Activated T-cell treated with anti-CD3 and anti-CD28 coated beads, Interleukin-2, amount 50 U/mL, for 72 hours (primary cell): ENCODE measurements at regions not wholly inside any gene's neighbourhood (a gene's known extent, or its start where the extent isn't known, plus 50 kb on each side); places are given as distances from the start of the nearest gene placed in this dataset.
"Not testable (repeated sequence)": the region's sequence is repeated elsewhere in the genome, so short reads cannot be mapped to it uniquely, and the experiment has no call there.

Experiments used
- ATAC-seq, 2 donors: fragments of 150-1000 bp; cut with Tn5 transposase; replicated peaks in 1 of 2; 2 replicates each; pipeline ENCODE4 v1.10.0; 2021; ENCODE audit warnings: moderate library complexity in 2 of 2, mild to moderate bottlenecking in 1 of 2
- DNase-seq, 2 donors: peaks; one replicate each; pipeline ENCODE4 v3.0.0; 2021 to 2022; ENCODE audit warnings: mixed read lengths in 1 of 2
- H3K27ac Mint-ChIP-seq: one replicate; pipeline ENCODE4 v1.8.0; 2022; ENCODE audit warnings: mild to moderate bottlenecking, moderate library complexity, mixed read lengths
- H3K27me3 Mint-ChIP-seq: one replicate; pipeline ENCODE4 v1.8.0; 2022; ENCODE audit warnings: low read depth, mixed read lengths
- H3K36me3 Mint-ChIP-seq, 2 donors: one replicate each; pipeline ENCODE4 v1.8.0; 2022; ENCODE audit warnings: mixed read lengths in 2 of 2, mild to moderate bottlenecking in 1 of 2; ENCODE audit not compliant: insufficient read depth in 2 of 2
- H3K4me1 Mint-ChIP-seq: one replicate; pipeline ENCODE4 v1.8.0; 2022; ENCODE audit warnings: low read depth, mixed read lengths
- H3K4me3 Mint-ChIP-seq, 2 donors: one replicate each; pipeline ENCODE4 v1.8.0; 2022; ENCODE audit warnings: mild to moderate bottlenecking in 2 of 2, mixed read lengths in 2 of 2, moderate library complexity in 2 of 2
- H3K9me3 Mint-ChIP-seq, 2 donors: one replicate each; pipeline ENCODE4 v1.8.0; 2022; ENCODE audit warnings: mixed read lengths in 2 of 2

DNA sequence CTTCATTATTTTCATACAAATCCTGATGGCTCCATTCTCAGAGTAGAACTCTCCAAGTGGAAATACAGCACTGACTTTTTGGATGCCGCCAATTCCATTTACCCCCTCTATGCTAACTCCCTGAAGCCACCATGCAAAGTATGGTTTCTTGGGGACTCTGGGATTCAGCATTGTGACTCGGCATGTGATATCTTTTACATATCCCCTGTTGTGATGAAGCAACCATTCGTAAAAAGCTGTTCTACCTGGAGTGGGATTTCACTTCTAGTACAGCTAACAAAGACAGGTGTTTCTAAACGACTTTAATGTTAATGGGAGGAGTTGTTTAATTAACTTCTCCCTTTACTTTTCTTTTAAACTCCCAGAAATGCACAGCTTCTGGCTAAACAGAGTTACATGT is 533.5 kb downstream of the RBFOX1 start:
- DNase-seq (no peak), ATAC-seq (no peak)
- H3K27ac Mint-ChIP-seq, result no peak overlapping the region
- peaks cover 0 to 4% of the 10 kb centered on the region in 2 donors for H3K36me3 Mint-ChIP-seq
- no peak overlapping the region for H3K4me3 Mint-ChIP-seq
- H3K27me3 Mint-ChIP-seq, result no peaks in the 10 kb centered on the region
- H3K9me3 Mint-ChIP-seq, result peaks cover 2 to 10% of the 10 kb centered on the region in 2 donors
- no peaks in the 10 kb centered on the region for H3K4me1 Mint-ChIP-seq

GRCh38 chr16:7865393-7865792 is 532.7 kb downstream of the RBFOX1 start:
- H3K27me3 Mint-ChIP-seq, ATAC-seq, H3K27ac Mint-ChIP-seq, H3K4me3 Mint-ChIP-seq, H3K36me3 Mint-ChIP-seq, DNase-seq, H3K4me1 Mint-ChIP-seq: not testable (repeated sequence)
- H3K9me3 Mint-ChIP-seq, result peaks cover 4 to 10% of the 10 kb centered on the region in 2 donors

- Mint-ChIP-seq H3K27ac (no peak overlapping the region), H3K9me3 (peaks cover 3 to 6% of the 10 kb centered on the region in 2 donors), H3K4me3 (no peak overlapping the region), H3K27me3 (no peaks in the 10 kb centered on the region), H3K36me3 (peaks cover 0 to 4% of the 10 kb centered on the region in 2 donors), H3K4me1 (no peaks in the 10 kb centered on the region)
- ATAC-seq, result no peak
- DNase-seq, result no peak
These were observed 529.4 kb downstream of the RBFOX1 start for GRCh38 chr16:7861891-7862582.

DNA sequence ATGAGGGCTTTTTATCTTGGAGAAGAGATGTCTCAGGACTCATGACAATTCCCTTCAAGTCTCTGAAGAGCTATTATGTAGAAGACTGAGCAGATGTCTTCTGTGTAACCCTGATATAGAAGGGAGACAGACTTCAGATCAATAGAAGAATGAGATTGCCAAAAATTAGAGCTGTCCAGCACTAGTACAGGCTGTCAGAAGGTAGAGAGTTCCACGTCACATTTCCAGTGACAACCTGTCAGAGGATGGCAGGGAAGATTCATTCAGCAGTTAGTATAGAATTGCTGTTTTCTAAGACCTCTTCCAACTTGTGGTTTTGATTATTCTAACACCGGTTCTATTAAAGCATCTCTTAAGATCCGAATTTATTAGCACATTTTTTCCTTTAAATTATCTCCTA is 520.6 kb downstream of the RBFOX1 start:
- Mint-ChIP-seq H3K36me3 (no peaks in the 10 kb centered on the region), H3K27me3 (no peaks in the 10 kb centered on the region), H3K4me3 (no peak overlapping the region), H3K9me3 (peaks cover 3 to 7% of the 10 kb centered on the region in 2 donors), H3K4me1 (no peaks in the 10 kb centered on the region), H3K27ac (no peak overlapping the region)
- ATAC-seq (no peak), DNase-seq (no peak)

DNA sequence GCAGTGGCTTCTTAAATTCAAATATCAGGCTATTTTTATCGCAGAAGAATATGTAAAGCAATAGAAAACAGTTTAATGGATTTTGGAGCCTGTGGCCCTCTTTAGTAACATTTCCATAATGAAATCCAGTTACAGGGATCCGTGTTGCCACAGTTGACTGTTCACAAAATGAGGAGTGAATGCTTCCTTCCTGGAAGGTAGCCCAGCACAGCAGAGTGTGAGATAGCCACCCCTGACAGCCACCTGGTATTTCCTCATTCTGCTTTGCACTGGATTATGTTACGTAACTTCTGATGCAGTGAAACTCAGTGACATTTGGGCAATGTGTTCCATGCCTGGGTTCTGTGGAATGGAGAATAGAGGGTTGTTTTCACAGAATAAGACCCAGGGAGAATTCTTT is 517.2 kb downstream of the RBFOX1 start:
- Mint-ChIP-seq H3K27me3 (no peaks in the 10 kb centered on the region), H3K36me3 (peaks cover 0 to 2% of the 10 kb centered on the region in 2 donors), H3K4me1 (no peaks in the 10 kb centered on the region), H3K4me3 (no peak overlapping the region), H3K27ac (no peak overlapping the region), H3K9me3 (peaks cover 3 to 6% of the 10 kb centered on the region in 2 donors)
- ATAC-seq (no peak), DNase-seq (no peak)

DNA sequence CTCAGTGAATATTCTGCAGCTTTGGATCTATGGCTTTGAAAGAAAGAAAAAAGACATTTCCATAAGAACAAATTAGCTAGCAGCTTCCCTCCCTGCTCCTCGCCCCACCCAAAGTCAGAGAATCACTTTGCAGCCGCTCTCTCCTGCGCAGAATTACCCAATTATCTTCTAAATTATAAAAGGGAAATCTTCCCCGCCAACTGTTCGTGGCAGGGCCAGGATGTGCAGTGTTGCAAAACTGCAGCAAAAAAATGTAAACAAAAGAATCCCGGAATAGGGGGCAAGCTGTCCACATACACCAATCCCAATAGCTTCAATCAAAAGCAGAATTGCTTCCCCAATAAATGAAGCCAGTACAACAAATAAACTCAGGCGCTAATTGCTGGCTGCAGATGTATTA is 510.6 kb downstream of the RBFOX1 start:
- peaks cover 0 to 2% of the 10 kb centered on the region in 2 donors for H3K36me3 Mint-ChIP-seq
- no peaks in the 10 kb centered on the region for H3K27me3 Mint-ChIP-seq
- no peak overlapping the region for H3K27ac Mint-ChIP-seq
- ATAC-seq (no peak), DNase-seq (no peak)
- no peaks in the 10 kb centered on the region for H3K4me1 Mint-ChIP-seq
- H3K4me3 Mint-ChIP-seq, result no peak overlapping the region
- H3K9me3 Mint-ChIP-seq, result peaks cover 10 to 12% of the 10 kb centered on the region in 2 donors

GRCh38 chr16:7839568-7839967 is 506.9 kb downstream of the RBFOX1 start:
- no peak overlapping the region for H3K4me3 Mint-ChIP-seq
- H3K4me1 Mint-ChIP-seq, result no peaks in the 10 kb centered on the region
- H3K9me3 Mint-ChIP-seq, result peaks cover 12 to 14% of the 10 kb centered on the region in 2 donors
- no peaks in the 10 kb centered on the region for H3K36me3 Mint-ChIP-seq
- no peak for ATAC-seq
- H3K27ac Mint-ChIP-seq, result no peak overlapping the region
- DNase-seq, result no peak
- H3K27me3 Mint-ChIP-seq, result no peaks in the 10 kb centered on the region

GRCh38 chr16:7834771-7835431 is 502.3 kb downstream of the RBFOX1 start:
- no peak overlapping the region for H3K4me3 Mint-ChIP-seq
- H3K9me3 Mint-ChIP-seq, result peaks cover 6% of the 10 kb centered on the region in 2 donors
- no peaks in the 10 kb centered on the region for H3K27me3 Mint-ChIP-seq
- no peaks in the 10 kb centered on the region for H3K4me1 Mint-ChIP-seq
- no peaks in the 10 kb centered on the region for H3K36me3 Mint-ChIP-seq
- DNase-seq (no peak), ATAC-seq (no peak)
- no peak overlapping the region for H3K27ac Mint-ChIP-seq

DNA sequence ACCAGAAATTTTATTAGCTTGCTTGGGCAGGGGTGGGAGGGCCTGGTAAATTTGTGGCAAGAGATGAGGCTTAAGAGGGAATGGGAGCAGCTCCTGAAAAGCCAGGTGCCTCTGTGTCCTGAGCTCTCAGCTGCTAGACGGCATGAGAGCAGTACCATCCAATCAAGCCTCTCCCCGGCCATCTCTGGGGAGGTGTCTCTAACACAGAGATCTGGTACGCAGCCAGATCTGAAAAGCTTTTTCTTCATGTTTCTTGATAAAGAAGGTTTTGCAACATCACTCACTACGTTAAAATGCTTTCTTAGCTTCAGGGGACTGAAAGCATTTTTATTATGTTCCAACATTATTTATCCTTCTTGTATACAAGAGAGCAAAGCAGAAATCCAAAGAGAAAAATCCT is 488.2 kb downstream of the RBFOX1 start:
- Mint-ChIP-seq H3K27ac (no peak overlapping the region), H3K27me3 (no peaks in the 10 kb centered on the region), H3K4me1 (no peaks in the 10 kb centered on the region), H3K4me3 (no peak overlapping the region), H3K36me3 (no peaks in the 10 kb centered on the region), H3K9me3 (peaks cover 3% of the 10 kb centered on the region in 2 donors)
- ATAC-seq (no peak), DNase-seq (no peak)

DNA sequence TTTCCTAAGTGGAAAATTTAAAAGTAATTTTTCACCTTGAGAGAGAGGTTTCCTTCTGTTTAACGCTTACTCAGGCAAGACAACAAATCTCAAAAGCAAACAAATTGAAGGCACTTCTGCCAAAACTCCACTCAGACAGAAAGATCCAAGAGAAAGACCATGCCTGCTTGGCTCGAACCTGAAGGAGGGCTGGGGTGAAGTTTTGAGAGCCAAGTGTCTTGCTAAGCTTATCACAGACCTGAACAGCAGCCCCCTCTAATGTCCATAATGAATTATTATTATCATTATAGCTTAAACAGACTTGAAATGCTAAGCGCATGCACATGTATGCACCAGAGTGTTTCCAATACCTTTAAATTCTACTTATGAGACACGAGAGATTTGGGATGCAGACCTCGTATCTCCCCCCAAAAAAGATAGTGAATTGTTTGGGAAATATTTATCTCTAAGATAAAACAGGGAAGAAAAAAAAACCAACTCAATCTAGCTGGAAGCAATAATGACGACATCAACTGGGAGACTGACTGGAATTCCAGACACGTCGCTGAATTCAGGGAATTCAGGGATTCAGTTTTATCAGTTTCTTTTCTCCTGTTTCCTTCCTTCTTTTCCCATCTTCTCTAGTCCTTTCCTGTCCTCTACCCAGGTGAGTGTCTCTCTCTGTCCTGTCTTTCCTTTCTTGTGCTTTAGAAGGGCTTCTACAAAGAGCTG is 473.2 kb downstream of the RBFOX1 start:
- H3K27me3 Mint-ChIP-seq, result no peaks in the 10 kb centered on the region
- H3K4me3 Mint-ChIP-seq, result no peak overlapping the region
- ATAC-seq (no peak), DNase-seq (no peak)
- H3K27ac Mint-ChIP-seq, result no peak overlapping the region
- H3K36me3 Mint-ChIP-seq, result no peaks in the 10 kb centered on the region
- no peaks in the 10 kb centered on the region for H3K4me1 Mint-ChIP-seq
- H3K9me3 Mint-ChIP-seq, result peaks cover 2 to 4% of the 10 kb centered on the region in 2 donors

GRCh38 chr16:7804635-7805195 is 472.1 kb downstream of the RBFOX1 start:
- H3K36me3 Mint-ChIP-seq, result no peaks in the 10 kb centered on the region
- DNase-seq, result no peak
- H3K27ac Mint-ChIP-seq, result no peak overlapping the region
- ATAC-seq, result no peak
- no peaks in the 10 kb centered on the region for H3K27me3 Mint-ChIP-seq
- H3K4me1 Mint-ChIP-seq, result no peaks in the 10 kb centered on the region
- H3K9me3 Mint-ChIP-seq, result peaks cover 2 to 5% of the 10 kb centered on the region in 2 donors
- no peak overlapping the region for H3K4me3 Mint-ChIP-seq

- peaks cover 0 to 5% of the 10 kb centered on the region in 2 donors for H3K9me3 Mint-ChIP-seq
- no peaks in the 10 kb centered on the region for H3K4me1 Mint-ChIP-seq
- ATAC-seq (no peak), DNase-seq (no peak)
- H3K36me3 Mint-ChIP-seq, result no peaks in the 10 kb centered on the region
- no peak overlapping the region for H3K27ac Mint-ChIP-seq
- H3K27me3 Mint-ChIP-seq, result no peaks in the 10 kb centered on the region
- no peak overlapping the region for H3K4me3 Mint-ChIP-seq
These were observed 459.7 kb downstream of the RBFOX1 start for GRCh38 chr16:7792346-7792745.

- Mint-ChIP-seq H3K27ac (no peak overlapping the region), H3K4me3 (no peak overlapping the region), H3K27me3 (no peaks in the 10 kb centered on the region), H3K9me3 (peaks cover 0 to 3% of the 10 kb centered on the region in 2 donors), H3K4me1 (no peaks in the 10 kb centered on the region), H3K36me3 (no peaks in the 10 kb centered on the region)
- ATAC-seq, result no peak
- DNase-seq, result no peak
These were observed 458.5 kb downstream of the RBFOX1 start for GRCh38 chr16:7791028-7791590.
